K562 (cell line): ENCODE measurements at regions not wholly inside any gene's neighbourhood (a gene's known extent, or its start where the extent isn't known, plus 50 kb on each side); places are given as distances from the start of the nearest gene placed in this dataset.

Source experiments
- ATAC-seq: fragments of 200-7000 bp; cut with Tn5 transposase; 3 replicates; pipeline ENCODE4 v1.9.1; 2020; ENCODE audit warnings: moderate library complexity
- BruUV-seq: library from RNA; stranded (reverse); fragments of 400-500 nt; replicated peaks from 2 replicates; lab custom pipeline; 2021; lab: Mats Ljungman, UMichigan
- CTCF ChIA-PET: fragments of 300-600 bp; formaldehyde crosslinking; extraction: SDS; loops from one replicate; lab custom pipeline; 2021; ENCODE audit warnings: low intra/inter-chr PET ratio; lab: Yijun Ruan, JAX
- POLR2A ChIA-PET: fragments of 300-600, 350-650 bp; sonication (Branson Sonifier 250); formaldehyde crosslinking; extraction: SDS; loops from one replicate; lab custom pipeline; 2021; ENCODE audit warnings: antibody characterized with exemption, inconsistent platforms; lab: Yijun Ruan, JAX
- DNase-seq, 4 experiments: peaks; one replicate each; pipeline versions ENCODE4 v3.0.0 to v3.0.0-alpha.2; 2011 to 2018; ENCODE audit warnings: low spot score in 3 of 4, mixed read lengths in 3 of 4; ENCODE audit errors: extremely low read depth in 1 of 4
- FAIRE-seq: peaks from 2 replicates; lab custom pipeline; 2011; peaks lifted over from hg19 to GRCh38; lab: Jason Lieb, UNC
- H2AFZ ChIP-seq: 2 replicates; pipeline ENCODE4 v1.6.0; 2011; ENCODE audit warnings: low read depth, low read length, control low read depth, inconsistent platforms
- H3K27ac ChIP-seq: fragments of 200-600 bp; 3 replicates; pipeline ENCODE4 v1.8.0; 2011; ENCODE audit warnings: low read depth, mild to moderate bottlenecking, control low read depth, inconsistent platforms, low read length, moderate library complexity, mixed read lengths; ENCODE audit errors: extremely low read depth
- H3K27me3 ChIP-seq, 2 experiments: fragments of 300-600 bp in 1 of 2; 2 replicates in 1 of 2; 3 replicates in 1 of 2; pipeline versions ENCODE4 v1.6.0 to v1.8.0; 2011; ENCODE audit warnings: inconsistent platforms in 2 of 2, low read length in 2 of 2, mild to moderate bottlenecking in 1 of 2, mixed read lengths in 1 of 2, moderate library complexity in 1 of 2; ENCODE audit not compliant: control insufficient read depth in 2 of 2, insufficient read depth in 2 of 2
- H3K36me3 ChIP-seq: fragments of 300-600 bp; 3 replicates; pipeline ENCODE4 v1.8.0; 2011; ENCODE audit warnings: mild to moderate bottlenecking, low read length, inconsistent platforms; ENCODE audit not compliant: control insufficient read depth, insufficient read depth
- H3K4me1 ChIP-seq, 2 experiments: fragments of 200-600 bp in 1 of 2; replicated peaks in 1 of 2; 2 replicates in 1 of 2; 3 replicates in 1 of 2; pipeline versions ENCODE4 v1.5.1 to v1.8.0; 2011; ENCODE audit warnings: inconsistent platforms in 2 of 2, low read length in 2 of 2, mild to moderate bottlenecking in 1 of 2, mixed read lengths in 1 of 2, moderate library complexity in 1 of 2; ENCODE audit not compliant: control insufficient read depth in 2 of 2, insufficient read depth in 2 of 2
- H3K4me2 ChIP-seq: 2 replicates; pipeline ENCODE4 v1.6.1; 2011; ENCODE audit warnings: low read length, control low read depth, inconsistent platforms, mixed read lengths; ENCODE audit not compliant: insufficient read depth
- H3K4me3 ChIP-seq: fragments of 200-600 bp; sonication (generic), shearing (Covaris generic); 2 replicates; pipeline ENCODE4 v1.5.1; 2016; ENCODE audit warnings: control low read depth, inconsistent platforms
- H3K79me2 ChIP-seq: fragments of 200-600 bp; 3 replicates; pipeline ENCODE4 v1.8.0; 2011; ENCODE audit warnings: low read length, inconsistent platforms; ENCODE audit not compliant: control insufficient read depth, insufficient read depth
- H3K9ac ChIP-seq, 2 experiments: 2 replicates each; pipeline versions ENCODE4 v1.6.0 to v1.6.1; 2011; ENCODE audit warnings: low read depth in 2 of 2, low read length in 2 of 2, control low read depth in 1 of 2, inconsistent platforms in 1 of 2, mild to moderate bottlenecking in 1 of 2, mixed read lengths in 1 of 2; ENCODE audit not compliant: insufficient read depth in 1 of 2
- H3K9me1 ChIP-seq: one replicate; pipeline ENCODE4 v1.6.0; 2011; ENCODE audit warnings: inconsistent platforms, mild to moderate bottlenecking, low read length, moderate library complexity; ENCODE audit not compliant: control insufficient read depth, insufficient read depth
- H3K9me3 ChIP-seq: replicated peaks from 2 replicates; pipeline ENCODE4 v1.5.1; 2011; ENCODE audit warnings: low read depth, low read length, inconsistent platforms; ENCODE audit not compliant: control insufficient read depth, insufficient read depth
- H4K20me1 ChIP-seq: replicated peaks from 2 replicates; pipeline ENCODE4 v1.6.1; 2011; ENCODE audit warnings: low read length, inconsistent platforms, mixed read lengths; ENCODE audit not compliant: control insufficient read depth, insufficient read depth
- ADNP ChIP-seq: fragments of 200-800 bp; sonication (Bioruptor generic); IDR thresholded peaks from 2 replicates; pipeline ENCODE4 v1.6.1; 2016; ENCODE audit warnings: missing genetic modification characterization, missing compliant biosample characterization
- HMGN3 ChIP-seq: IDR thresholded peaks from 2 replicates; pipeline ENCODE4 v1.6.1; 2011; ENCODE audit warnings: borderline replicate concordance, low read depth, mild to moderate bottlenecking, mixed read lengths, low read length; ENCODE audit not compliant: insufficient read length; ENCODE audit errors: extremely low read depth
- NCOA6 ChIP-seq: fragments of 450-650 bp; IDR thresholded peaks from 2 replicates; pipeline ENCODE4 v1.6.1; 2017; ENCODE audit warnings: mild to moderate bottlenecking
- NCOR1 ChIP-seq: fragments of 450-650 bp; IDR thresholded peaks from 2 replicates; pipeline ENCODE4 v1.6.1; 2016; ENCODE audit warnings: mild to moderate bottlenecking, moderate library complexity
- PHF8 ChIP-seq: fragments of 200-600 bp; sonication (generic); IDR thresholded peaks from 2 replicates; pipeline ENCODE4 v1.6.1; 2012; ENCODE audit warnings: mixed run types, mild to moderate bottlenecking, inconsistent platforms, low read length, moderate library complexity, borderline replicate concordance
- SMARCA5 ChIP-seq: fragments of 450-650 bp; IDR thresholded peaks from 2 replicates; pipeline ENCODE4 v1.6.1; 2016
- ZKSCAN8 ChIP-seq: fragments of 200-800 bp; sonication (Bioruptor generic); IDR thresholded peaks from 2 replicates; pipeline ENCODE4 v1.6.1; 2016; ENCODE audit warnings: missing genetic modification characterization, missing compliant biosample characterization
- ZNF282 ChIP-seq: sonication (generic); formaldehyde crosslinking; IDR thresholded peaks from 2 replicates; pipeline ENCODE4 v1.8.1; 2023; ENCODE audit warnings: missing genetic modification reagents
- WGBS: fragments of 100-300 bp; shearing (Covaris generic); methylation state at CpG from one replicate; pipeline ENCODE4 v1.1.6; 2016; ENCODE audit warnings: low coverage, mixed read lengths; ENCODE audit not compliant: insufficient coverage; ENCODE audit errors: missing lambda C conversion rate; 5-methylcytosine and 5-hydroxymethylcytosine counted together
- in situ Hi-C: fragments of 300-500 bp; cut with MboI; formaldehyde crosslinking; loops from 4 replicates; pipeline ENCODE4 v1.15.0; 2018; ENCODE audit warnings: inconsistent platforms, mixed read lengths
- intact Hi-C: fragments of 100-400 bp; cut with micrococcal nuclease; formaldehyde crosslinking; loops from 2 replicates; pipeline ENCODE4 v1.14.2; 2022
- TF ChIP-seq, protein P1 (sequence below), 2 experiments: fragments of 450-650 bp; IDR thresholded peaks; 2 replicates each; pipeline ENCODE4 v1.6.1; 2016; ENCODE audit warnings: mild to moderate bottlenecking in 2 of 2, borderline replicate concordance in 1 of 2, low read depth in 1 of 2, moderate library complexity in 1 of 2
- TF ChIP-seq, protein P2 (sequence below): sonication (generic); formaldehyde crosslinking; IDR thresholded peaks from 2 replicates; pipeline ENCODE4 v1.8.0; 2022; ENCODE audit warnings: missing genetic modification reagents, mild to moderate bottlenecking, borderline replicate concordance

DNA sequence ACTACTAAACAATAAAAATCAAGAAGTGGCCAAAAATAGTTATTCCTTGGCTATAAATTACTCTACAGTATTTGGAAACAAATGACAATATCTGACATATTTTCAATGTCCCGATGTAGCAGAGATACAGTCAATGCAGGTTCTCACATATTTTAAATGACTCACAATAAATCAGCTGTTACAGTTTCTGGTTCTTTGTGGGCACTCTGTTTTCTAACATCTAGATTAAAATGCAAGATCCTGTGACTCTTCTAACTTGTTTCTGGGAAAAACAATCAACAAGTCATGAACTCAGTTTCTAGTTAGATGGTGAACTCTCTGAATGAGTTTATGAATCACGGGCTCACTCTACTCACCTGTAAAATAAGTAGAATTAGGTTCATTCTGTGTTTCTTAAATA, 849.6 kb upstream of the MBL2 start:
- H2AFZ ChIP-seq: no peak overlapping the region
- H3K9me3 ChIP-seq: peaks cover 4% of the 10 kb centered on the region
- no peaks in the 10 kb centered on the region for H3K4me1 ChIP-seq
- H4K20me1 ChIP-seq: no peaks in the 10 kb centered on the region
- H3K4me3 ChIP-seq: no peak overlapping the region
- WGBS: 0% methylated on average over 2 of the region's 2 CpGs
- H3K27ac ChIP-seq: no peak overlapping the region
- H3K9ac ChIP-seq: no peak overlapping the region
- no peaks in the 10 kb centered on the region for H3K9me1 ChIP-seq
- ChIA-PET POLR2A (no interaction called here), CTCF (no interaction called here)
- no peak for DNase-seq
- TF ChIP-seq ZKSCAN8: no peak
- TF ChIP-seq SMARCA5: no peak
- TF ChIP-seq ADNP (tag): no peak
- TF ChIP-seq NCOR1: no peak
- no peak for TF ChIP-seq NCOA6
- no peak for TF ChIP-seq HMGN3
- TF ChIP-seq, protein P1, sequence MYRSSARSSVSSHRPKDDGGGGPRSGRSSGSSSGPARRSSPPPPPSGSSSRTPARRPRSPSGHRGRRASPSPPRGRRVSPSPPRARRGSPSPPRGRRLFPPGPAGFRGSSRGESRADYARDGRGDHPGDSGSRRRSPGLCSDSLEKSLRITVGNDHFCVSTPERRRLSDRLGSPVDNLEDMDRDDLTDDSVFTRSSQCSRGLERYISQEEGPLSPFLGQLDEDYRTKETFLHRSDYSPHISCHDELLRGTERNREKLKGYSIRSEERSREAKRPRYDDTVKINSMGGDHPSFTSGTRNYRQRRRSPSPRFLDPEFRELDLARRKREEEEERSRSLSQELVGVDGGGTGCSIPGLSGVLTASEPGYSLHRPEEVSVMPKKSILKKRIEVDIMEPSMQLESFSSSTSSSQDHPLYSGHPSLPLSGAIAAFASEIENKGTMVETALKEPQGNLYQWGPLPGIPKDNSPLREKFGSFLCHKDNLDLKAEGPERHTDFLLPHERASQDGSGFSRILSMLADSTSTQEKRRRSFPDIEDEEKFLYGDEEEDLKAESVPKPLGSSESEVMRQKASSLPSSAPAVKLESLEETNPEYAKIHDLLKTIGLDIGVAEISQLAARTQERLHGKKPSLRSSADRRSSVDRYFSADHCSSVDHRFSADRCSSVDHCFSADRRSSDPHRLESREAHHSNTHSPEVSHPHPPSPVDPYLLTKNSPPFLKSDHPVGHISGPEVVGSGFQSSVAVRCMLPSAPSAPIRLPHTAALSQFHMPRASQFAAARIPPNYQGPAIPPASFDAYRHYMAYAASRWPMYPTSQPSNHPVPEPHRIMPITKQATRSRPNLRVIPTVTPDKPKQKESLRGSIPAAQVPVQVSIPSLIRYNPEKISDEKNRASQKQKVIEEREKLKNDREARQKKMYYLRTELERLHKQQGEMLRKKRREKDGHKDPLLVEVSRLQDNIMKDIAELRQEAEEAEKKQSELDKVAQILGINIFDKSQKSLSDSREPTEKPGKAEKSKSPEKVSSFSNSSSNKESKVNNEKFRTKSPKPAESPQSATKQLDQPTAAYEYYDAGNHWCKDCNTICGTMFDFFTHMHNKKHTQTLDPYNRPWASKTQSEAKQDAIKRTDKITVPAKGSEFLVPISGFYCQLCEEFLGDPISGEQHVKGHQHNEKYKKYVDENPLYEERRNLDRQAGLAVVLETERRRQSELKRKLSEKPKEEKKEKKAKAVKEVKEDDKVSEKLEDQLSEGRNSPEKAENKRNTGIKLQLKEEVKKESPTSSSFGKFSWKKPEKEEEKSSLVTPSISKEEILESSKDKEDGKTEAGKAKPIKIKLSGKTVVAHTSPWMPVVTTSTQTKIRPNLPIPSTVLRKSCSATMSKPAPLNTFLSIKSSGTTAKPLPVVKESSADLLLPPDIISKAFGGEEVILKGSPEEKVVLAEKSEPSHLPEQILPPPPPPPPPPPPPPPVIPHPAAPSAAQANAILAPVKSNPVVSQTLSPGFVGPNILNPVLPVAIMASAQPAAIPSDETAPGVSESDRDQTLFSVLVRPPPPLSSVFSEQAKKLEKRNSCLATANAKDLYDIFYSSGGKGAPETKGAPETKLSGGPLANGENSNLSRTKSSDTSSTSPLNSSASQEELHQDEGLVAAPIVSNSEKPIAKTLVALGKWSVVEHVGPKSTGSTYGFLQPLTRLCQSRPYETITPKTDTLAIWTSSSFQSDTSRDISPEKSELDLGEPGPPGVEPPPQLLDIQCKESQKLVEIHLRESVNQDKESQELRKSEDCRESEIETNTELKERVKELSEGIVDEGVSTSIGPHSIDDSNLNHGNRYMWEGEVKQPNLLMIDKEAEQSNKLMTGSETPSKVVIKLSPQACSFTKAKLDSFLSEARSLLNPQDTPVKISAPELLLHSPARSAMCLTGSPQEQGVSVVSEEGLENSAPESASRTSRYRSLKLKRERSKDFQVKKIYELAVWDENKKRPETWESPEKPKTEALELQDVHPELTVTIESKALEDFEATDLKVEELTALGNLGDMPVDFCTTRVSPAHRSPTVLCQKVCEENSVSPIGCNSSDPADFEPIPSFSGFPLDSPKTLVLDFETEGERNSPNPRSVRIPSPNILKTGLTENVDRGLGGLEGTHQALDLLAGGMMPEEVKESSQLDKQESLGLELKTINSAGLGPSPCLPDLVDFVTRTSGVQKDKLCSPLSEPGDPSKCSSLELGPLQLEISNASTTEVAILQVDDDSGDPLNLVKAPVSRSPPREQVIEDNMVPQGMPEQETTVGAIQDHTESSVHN (IDR thresholded peaks at IDR 0.05; ENCODE audit: borderline replicate concordance in 1 of 2, low read depth in 1 of 2): no peak
- TF ChIP-seq, protein P2, sequence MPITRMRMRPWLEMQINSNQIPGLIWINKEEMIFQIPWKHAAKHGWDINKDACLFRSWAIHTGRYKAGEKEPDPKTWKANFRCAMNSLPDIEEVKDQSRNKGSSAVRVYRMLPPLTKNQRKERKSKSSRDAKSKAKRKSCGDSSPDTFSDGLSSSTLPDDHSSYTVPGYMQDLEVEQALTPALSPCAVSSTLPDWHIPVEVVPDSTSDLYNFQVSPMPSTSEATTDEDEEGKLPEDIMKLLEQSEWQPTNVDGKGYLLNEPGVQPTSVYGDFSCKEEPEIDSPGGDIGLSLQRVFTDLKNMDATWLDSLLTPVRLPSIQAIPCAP (CRISPR knock-in tag): no peak
- no peak for TF ChIP-seq PHF8
- TF ChIP-seq ZNF282 (CRISPR knock-in tag): no peak
- no peak for FAIRE-seq
- ATAC-seq: no peak
- H3K36me3 ChIP-seq: no peaks in the 10 kb centered on the region
- in situ Hi-C loops (no loop called here), intact Hi-C loops (no loop called here)
- BruUV-seq: no TSS peak
- H3K27me3 ChIP-seq: no peaks in the 10 kb centered on the region
- H3K4me2 ChIP-seq: no peak overlapping the region
- no peaks in the 10 kb centered on the region for H3K79me2 ChIP-seq
